ENCODE measurements at regions not wholly inside any gene's neighbourhood (a gene's known extent, or its start where the extent isn't known, plus 50 kb on each side); places are given as distances from the start of the nearest gene placed in this dataset.
"Not testable (repeated sequence)": the region's sequence is repeated elsewhere in the genome, so short reads cannot be mapped to it uniquely, and the experiment has no call there.

- no peak for DNase-seq
Observed at GRCh38 chr18:23311351-23312121, 141.6 kb upstream of the RIOK3 start.

DNA sequence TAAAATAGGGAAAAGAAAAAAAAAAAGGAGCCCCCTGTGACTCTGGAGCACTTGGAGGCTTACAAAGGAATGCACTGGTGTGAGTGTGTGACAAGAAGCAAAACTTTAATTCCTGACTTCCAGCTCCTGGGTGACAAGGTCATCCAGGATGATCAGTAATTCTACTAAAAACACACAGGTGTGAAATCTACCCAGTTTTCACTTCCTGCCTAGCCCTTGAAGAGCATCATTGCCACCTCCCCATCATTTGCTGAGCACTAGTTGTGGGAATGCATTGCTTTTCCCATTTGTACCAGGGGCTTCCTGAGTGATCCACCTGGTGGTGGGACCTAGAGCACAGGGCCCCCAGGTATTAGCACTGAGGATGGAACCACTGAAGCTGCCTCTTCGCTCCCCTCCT, 139.7 kb upstream of the RIOK3 start:
- DNase-seq, result no peak

- no peak for DNase-seq
Observed at GRCh38 chr18:23314672-23315071, 138.4 kb upstream of the RIOK3 start.

GRCh38 chr18:23316316-23316715, 136.8 kb upstream of the RIOK3 start:
- DNase-seq, result no peak

DNA sequence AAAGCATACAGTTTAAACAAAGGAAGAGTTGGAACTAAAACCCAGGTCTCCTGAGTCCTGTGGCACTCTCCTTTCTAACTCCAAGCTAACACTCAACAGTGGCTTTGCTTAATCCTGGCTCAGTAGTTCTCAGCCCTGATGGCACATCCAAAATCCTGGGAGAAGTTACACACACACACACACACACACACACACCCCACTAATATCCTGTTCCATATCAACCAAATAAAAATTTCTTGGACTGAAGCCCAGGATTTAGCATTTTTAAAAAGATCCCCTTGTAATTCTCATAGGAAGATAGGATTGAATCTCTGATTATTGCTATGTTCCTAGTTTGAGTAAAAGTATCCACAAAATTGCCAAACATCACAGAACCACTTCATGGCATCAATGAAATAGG, 136.1 kb upstream of the RIOK3 start:
- no peak for DNase-seq

DNA sequence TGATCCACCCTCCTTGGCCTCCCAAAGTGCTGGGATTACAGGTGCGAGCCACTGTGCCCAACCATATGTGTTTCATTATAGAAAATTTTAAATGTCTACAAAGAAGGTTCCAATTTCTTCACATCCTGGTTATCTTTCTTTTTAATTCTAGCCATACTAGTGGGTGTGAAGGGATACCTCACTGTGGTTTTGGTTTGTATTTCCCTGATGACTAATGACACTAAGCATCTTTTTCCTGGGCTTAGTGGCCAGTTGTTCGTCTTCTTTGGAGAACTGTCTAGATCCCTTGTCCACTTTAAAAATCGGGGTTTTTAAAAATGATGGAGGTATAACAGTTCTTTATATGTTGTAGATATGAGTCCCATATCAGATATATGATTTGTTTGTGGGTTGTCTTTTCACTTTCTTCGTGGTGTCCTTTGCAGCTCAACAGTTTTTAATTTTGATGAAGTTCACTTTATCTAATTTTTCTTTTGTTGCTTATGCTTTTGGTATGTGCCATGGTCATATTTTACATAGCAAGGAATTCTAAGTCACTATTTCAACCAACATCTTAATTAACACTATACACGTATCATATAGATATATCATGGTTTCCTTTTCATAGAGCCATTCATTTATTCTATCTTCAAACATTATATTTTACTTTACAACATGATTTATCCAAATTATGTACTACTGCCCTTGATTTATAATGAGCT, 135.0 kb upstream of the RIOK3 start:
- no peak for DNase-seq

- DNase-seq, result no peak
Observed at GRCh38 chr18:23320709-23321236, 132.3 kb upstream of the RIOK3 start.

GRCh38 chr18:23321996-23322395, 131.1 kb upstream of the RIOK3 start:
- no peak for DNase-seq

GRCh38 chr18:23324056-23324811, 128.9 kb upstream of the RIOK3 start:
- DNase-seq, result no peak

- no peak for DNase-seq
Observed at GRCh38 chr18:23324861-23325260, 128.2 kb upstream of the RIOK3 start.

DNA sequence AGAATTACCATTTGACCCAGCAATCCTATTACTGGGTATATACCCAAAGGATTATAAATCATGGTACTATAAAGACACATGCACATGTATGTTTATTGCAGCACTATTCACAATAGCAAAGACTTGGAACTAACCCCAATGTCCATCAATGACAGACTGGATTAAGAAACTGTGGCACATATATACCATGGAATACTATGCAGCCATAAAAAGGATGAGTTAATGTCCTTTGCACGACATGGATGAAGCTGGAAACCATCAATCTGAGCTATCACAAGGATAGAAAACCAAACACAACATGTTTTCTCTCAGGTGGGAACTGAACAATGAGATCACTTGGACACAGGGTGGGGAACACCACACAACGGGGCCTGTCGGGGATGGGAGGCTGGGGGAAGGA, 123.4 kb upstream of the RIOK3 start:
- not testable (repeated sequence) for DNase-seq

DNA sequence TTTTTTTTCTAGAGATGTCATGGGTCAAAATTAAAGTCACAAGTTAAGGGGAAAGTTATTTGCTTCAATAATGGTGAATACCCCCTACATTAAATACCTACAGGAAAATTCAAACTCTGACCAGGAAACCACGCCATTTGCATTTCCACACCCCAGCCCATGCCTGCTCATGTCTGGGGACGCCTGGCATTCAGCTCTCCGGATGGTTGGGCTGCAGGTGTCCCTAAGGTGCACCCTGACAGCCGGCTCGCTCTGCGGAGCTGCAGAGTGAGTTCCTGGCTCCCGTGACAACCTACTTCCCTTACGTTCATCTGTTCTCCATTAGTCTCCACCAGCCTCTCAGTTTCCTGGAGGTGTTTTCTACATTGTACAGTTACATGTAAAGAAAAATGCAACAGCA, 122.7 kb upstream of the RIOK3 start:
- no peak for DNase-seq

- peak; percentile 92 for DNase-seq
Observed at GRCh38 chr18:23331091-23331920, 121.8 kb upstream of the RIOK3 start.

- DNase-seq, result no peak
Observed at GRCh38 chr18:23332356-23332755, 120.7 kb upstream of the RIOK3 start.

GRCh38 chr18:23333827-23334226, 119.3 kb upstream of the RIOK3 start:
- no peak for DNase-seq

DNA sequence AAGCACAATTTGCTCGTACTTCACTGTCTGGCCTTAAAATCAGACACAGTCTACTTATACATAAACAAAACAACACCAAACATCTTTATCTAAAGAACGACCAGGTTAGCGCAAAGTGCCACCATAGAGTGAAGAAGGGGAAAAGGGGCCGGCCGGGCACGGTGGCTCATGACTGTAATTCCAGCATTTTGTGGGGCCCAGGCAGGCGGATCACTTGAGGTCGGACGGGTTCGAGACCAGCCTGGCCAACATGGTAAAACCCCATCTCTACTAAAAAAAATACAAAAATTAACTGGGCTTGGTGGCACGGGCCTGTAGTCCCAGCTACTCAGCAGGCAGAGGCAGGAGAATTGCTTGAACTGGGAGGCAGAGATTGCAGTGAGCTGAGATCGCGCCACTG, 118.5 kb upstream of the RIOK3 start:
- no peak for DNase-seq

DNA sequence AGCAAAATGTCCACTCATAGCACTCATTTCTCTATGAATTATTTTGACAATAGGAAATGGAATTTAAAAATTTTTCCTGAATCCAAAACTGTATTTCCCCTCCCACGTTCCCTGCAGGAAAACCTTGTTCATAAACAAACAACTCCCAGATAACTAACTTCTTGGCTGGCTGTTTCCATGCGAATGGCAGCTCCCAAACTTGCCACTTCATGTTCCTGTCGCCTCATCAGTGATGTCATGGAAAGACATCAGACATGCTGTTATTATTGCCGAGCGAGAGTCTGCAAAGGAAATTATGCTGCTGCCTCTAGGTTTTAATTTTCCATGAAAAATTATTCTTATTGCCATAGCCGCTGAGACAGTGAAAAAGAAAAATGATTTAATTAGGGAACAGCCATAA, 117.0 kb upstream of the RIOK3 start:
- DNase-seq, result no peak

DNA sequence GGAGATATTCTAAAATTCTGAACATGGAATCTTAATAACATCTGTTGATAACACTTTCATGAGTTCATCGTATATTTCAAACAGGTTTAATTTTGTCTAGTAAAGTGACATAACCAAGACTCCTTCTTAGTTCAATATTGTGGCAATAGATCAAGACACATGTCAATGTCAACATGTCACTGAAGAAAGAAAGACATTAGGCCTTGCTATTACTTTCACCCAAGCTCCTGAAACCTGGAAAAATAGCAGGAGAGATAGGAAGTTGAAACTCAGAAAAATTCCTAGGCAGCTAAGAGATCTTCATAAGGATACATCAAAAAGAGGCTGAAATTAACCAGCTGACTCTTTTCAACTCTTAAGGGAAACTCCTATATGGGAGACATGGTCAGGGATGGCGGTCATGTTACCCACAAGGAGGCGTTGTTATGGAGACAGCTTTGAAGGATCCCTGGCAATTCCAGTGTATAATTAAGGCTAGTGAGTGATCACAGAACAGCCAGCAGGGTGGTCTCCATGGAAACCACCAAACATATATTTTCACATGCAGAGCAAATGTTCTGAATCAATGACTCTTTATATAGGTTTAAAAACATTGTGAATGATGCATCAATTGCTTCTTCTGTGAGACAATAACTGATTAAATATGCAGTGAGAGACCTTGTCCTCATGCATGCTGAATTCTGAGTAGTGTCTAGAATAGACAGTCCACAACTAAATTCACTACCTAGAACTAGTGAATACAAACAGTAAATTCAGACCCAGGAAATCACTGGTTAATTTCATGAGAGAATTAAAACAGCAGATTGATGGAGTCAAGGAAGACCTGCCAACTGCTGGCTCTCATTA, 115.3 kb upstream of the RIOK3 start:
- peak; percentile 74 for DNase-seq

GRCh38 chr18:23340661-23341060, 112.4 kb upstream of the RIOK3 start:
- no peak for DNase-seq

DNA sequence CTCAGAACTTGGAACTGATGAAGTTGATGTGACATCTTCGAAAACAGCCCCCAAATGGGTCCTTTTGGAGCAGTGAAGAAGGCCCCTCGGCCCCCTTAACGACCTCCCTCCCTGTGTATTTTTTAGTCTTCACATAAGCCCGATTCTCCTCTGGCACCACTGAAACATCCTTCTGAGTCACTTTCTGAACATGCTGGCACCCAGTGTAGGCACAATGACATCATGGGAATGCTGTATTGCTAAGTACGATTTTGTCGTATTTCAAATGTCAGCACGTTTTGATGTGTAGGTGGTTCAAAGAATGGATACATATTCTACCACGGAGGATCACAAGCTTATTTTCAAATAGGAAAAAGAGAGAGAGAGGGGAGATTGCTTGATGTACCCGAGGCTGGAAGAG, 111.7 kb upstream of the RIOK3 start:
- DNase-seq, result no peak

DNA sequence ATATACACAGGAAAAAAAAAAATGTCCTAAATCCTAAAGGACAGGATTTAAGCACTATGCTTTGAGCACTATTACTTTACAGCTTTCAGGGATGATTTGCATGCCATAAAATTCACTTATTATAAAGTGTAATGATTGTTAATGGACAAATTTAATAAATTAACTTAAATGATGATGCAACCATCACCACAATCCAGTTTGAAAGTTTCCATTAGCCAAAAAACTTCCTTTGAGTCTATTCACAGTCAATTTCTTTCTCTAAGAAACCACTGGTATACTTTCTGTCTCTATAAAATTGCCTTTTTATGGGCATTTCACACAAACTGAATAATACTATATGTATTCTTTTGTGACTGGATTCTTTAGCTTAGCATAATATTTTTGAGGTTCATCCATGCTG, 111.1 kb upstream of the RIOK3 start:
- no peak for DNase-seq

- DNase-seq, result no peak
Observed at GRCh38 chr18:23342506-23342905, 110.6 kb upstream of the RIOK3 start.

Data from islet precursor cell (in vitro differentiated cells).